Mesenchymal stem cell (in vitro differentiated cells and primary cell): ENCODE measurements at regions not wholly inside any gene's neighbourhood (a gene's known extent, or its start where the extent isn't known, plus 50 kb on each side); places are given as distances from the start of the nearest gene placed in this dataset.

ENCODE experiments used
- DNase-seq: peaks from one replicate; pipeline ENCODE4 v3.0.0-alpha.2; 2013
- H2AFZ ChIP-seq: one replicate; pipeline ENCODE4 v1.6.1; 2013; ENCODE audit warnings: low read depth, mild to moderate bottlenecking, control low read depth, inconsistent platforms, low read length, moderate library complexity
- H2AK5ac ChIP-seq: 2 replicates; pipeline ENCODE4 v1.6.1; 2013; ENCODE audit warnings: low read length, moderate library complexity, mild to moderate bottlenecking, inconsistent platforms; ENCODE audit not compliant: severe bottlenecking
- H2BK120ac ChIP-seq: one replicate; pipeline ENCODE4 v1.6.1; 2013; ENCODE audit warnings: low read depth, mild to moderate bottlenecking, inconsistent platforms, low read length, moderate library complexity
- H2BK12ac ChIP-seq, 2 experiments: one replicate each; pipeline ENCODE4 v1.6.1; 2013; ENCODE audit warnings: inconsistent platforms in 2 of 2, low read length in 2 of 2, mild to moderate bottlenecking in 2 of 2, moderate library complexity in 2 of 2, control low read depth in 1 of 2
- H2BK15ac ChIP-seq: one replicate; pipeline ENCODE4 v1.6.1; 2013; ENCODE audit warnings: mild to moderate bottlenecking, low read depth, inconsistent platforms; ENCODE audit not compliant: poor library complexity, severe bottlenecking
- H2BK5ac ChIP-seq: 2 replicates; pipeline ENCODE4 v1.6.1; 2013; ENCODE audit warnings: low read depth, mild to moderate bottlenecking, low read length, control low read depth, inconsistent platforms; ENCODE audit not compliant: poor library complexity, severe bottlenecking
- H3K14ac ChIP-seq, 2 experiments: one replicate each; pipeline ENCODE4 v1.6.1; 2013; ENCODE audit warnings: inconsistent platforms in 2 of 2, low read length in 2 of 2, control low read depth in 1 of 2, mild to moderate bottlenecking in 1 of 2, moderate library complexity in 1 of 2
- H3K18ac ChIP-seq, 2 experiments: one replicate each; pipeline ENCODE4 v1.6.1; 2013; ENCODE audit warnings: inconsistent platforms in 2 of 2, low read length in 2 of 2, control low read depth in 1 of 2, low read depth in 1 of 2, mild to moderate bottlenecking in 1 of 2
- H3K23ac ChIP-seq, 2 experiments: one replicate each; pipeline ENCODE4 v1.6.1; 2013; ENCODE audit warnings: inconsistent platforms in 2 of 2, low read length in 2 of 2, mild to moderate bottlenecking in 2 of 2, moderate library complexity in 2 of 2, control low read depth in 1 of 2
- H3K27ac ChIP-seq: 2 replicates; pipeline ENCODE4 v1.5.1; 2013; ENCODE audit warnings: mild to moderate bottlenecking, moderate library complexity, low read length, control low read depth, inconsistent platforms; ENCODE audit not compliant: poor library complexity, severe bottlenecking
- H3K27me3 ChIP-seq, 2 experiments: 2 replicates each; pipeline versions ENCODE4 v1.6.1 to v1.7.0; 2013; ENCODE audit warnings: low read length in 2 of 2, mild to moderate bottlenecking in 2 of 2, moderate library complexity in 2 of 2, control low read depth in 1 of 2, inconsistent platforms in 1 of 2; ENCODE audit not compliant: control insufficient read depth in 1 of 2, insufficient read depth in 1 of 2
- H3K36me3 ChIP-seq, 2 experiments: 2 replicates each; pipeline versions ENCODE4 v1.6.1 to v1.7.0; 2013; ENCODE audit warnings: low read length in 2 of 2, control low read depth in 1 of 2, inconsistent platforms in 1 of 2, low read depth in 1 of 2, mild to moderate bottlenecking in 1 of 2; ENCODE audit not compliant: insufficient read depth in 2 of 2, control insufficient read depth in 1 of 2
- H3K4ac ChIP-seq, 2 experiments: one replicate each; pipeline ENCODE4 v1.6.1; 2013; ENCODE audit warnings: inconsistent platforms in 2 of 2, low read length in 2 of 2, mild to moderate bottlenecking in 2 of 2, moderate library complexity in 2 of 2, control low read depth in 1 of 2, low read depth in 1 of 2
- H3K4me1 ChIP-seq: 2 replicates; pipeline ENCODE4 v1.6.1; 2013; ENCODE audit warnings: low read depth, low read length, control low read depth; ENCODE audit not compliant: control insufficient read depth, insufficient read depth
- H3K4me2 ChIP-seq: 2 replicates; pipeline ENCODE4 v1.6.1; 2013; ENCODE audit warnings: low read length, mild to moderate bottlenecking, inconsistent platforms; ENCODE audit not compliant: poor library complexity, severe bottlenecking
- H3K4me3 ChIP-seq, 2 experiments: 2 replicates each; pipeline versions ENCODE4 v1.5.1 to v1.7.0; 2013; ENCODE audit warnings: low read length in 2 of 2, mild to moderate bottlenecking in 2 of 2, control low read depth in 1 of 2, low read depth in 1 of 2; ENCODE audit not compliant: insufficient read depth in 1 of 2
- H3K79me1 ChIP-seq: replicated peaks from 2 replicates; pipeline ENCODE4 v1.6.1; 2013; ENCODE audit warnings: mild to moderate bottlenecking, control low read depth, low read length, inconsistent platforms; ENCODE audit not compliant: poor library complexity, severe bottlenecking
- H3K9ac ChIP-seq: 2 replicates; pipeline ENCODE4 v1.7.0; 2013; ENCODE audit warnings: mild to moderate bottlenecking, low read length, moderate library complexity
- H3K9me3 ChIP-seq: 2 replicates; pipeline ENCODE4 v1.7.0; 2013; ENCODE audit warnings: mild to moderate bottlenecking, low read length; ENCODE audit not compliant: control insufficient read depth
- H4K8ac ChIP-seq: one replicate; pipeline ENCODE4 v1.6.1; 2013; ENCODE audit warnings: inconsistent platforms, mild to moderate bottlenecking, low read length, moderate library complexity
- H4K91ac ChIP-seq: one replicate; pipeline ENCODE4 v1.6.1; 2013; ENCODE audit warnings: mild to moderate bottlenecking, low read length, inconsistent platforms
- WGBS: methylation state at CpG from one replicate; pipeline ENCODE4 v1.1.7; 2013; ENCODE audit warnings: mixed read lengths; 5-methylcytosine and 5-hydroxymethylcytosine counted together

- H3K4me2 ChIP-seq = no peak overlapping the region
- H3K4me3 ChIP-seq = no peak overlapping the region
- peaks cover 0 to 3% of the 10 kb centered on the region in 2 experiments for H3K27me3 ChIP-seq
- H3K4ac ChIP-seq = no peak overlapping the region
- H3K36me3 ChIP-seq = no peaks in the 10 kb centered on the region
- H3K14ac ChIP-seq = no peak overlapping the region
- no peak overlapping the region for H4K91ac ChIP-seq
- H2AK5ac ChIP-seq = no peak overlapping the region
- H3K27ac ChIP-seq = no peak overlapping the region
- no peak overlapping the region for H3K9ac ChIP-seq
- no peak for DNase-seq
- no peak overlapping the region for H3K18ac ChIP-seq
- no peaks in the 10 kb centered on the region for H3K4me1 ChIP-seq
- no peak overlapping the region for H2BK5ac ChIP-seq
- no peak overlapping the region for H2BK12ac ChIP-seq
- H3K9me3 ChIP-seq = peaks cover 14% of the 10 kb centered on the region
- no peak overlapping the region for H3K23ac ChIP-seq
- H4K8ac ChIP-seq = no peak overlapping the region
- no peak overlapping the region for H2AFZ ChIP-seq
- no peaks in the 10 kb centered on the region for H3K79me1 ChIP-seq
- no peak overlapping the region for H2BK120ac ChIP-seq
- H2BK15ac ChIP-seq = no peak overlapping the region
- 82% methylated on average over 1 of the region's 2 CpGs for WGBS
Measured at GRCh38 chrX:22396408-22396807, 123.7 kb downstream of the CBLL2 start.

GRCh38 chrX:22397566-22397965, 124.9 kb downstream of the CBLL2 start:
- Histone ChIP-seq H2AFZ (no peak overlapping the region), H2BK120ac (no peak overlapping the region)
- no CpG with 5 or more reads among the region's 1 CpG for WGBS

GRCh38 chrX:22399437-22400192, 126.9 kb downstream of the CBLL2 start:
- Histone ChIP-seq H3K27me3 (no peaks in the 10 kb centered on the region), H3K4me3 (no peak overlapping the region), H2BK120ac (no peak overlapping the region), H3K9ac (no peak overlapping the region), H2AFZ (no peak overlapping the region), H3K79me1 (no peaks in the 10 kb centered on the region), H3K4me2 (no peak overlapping the region), H2BK15ac (no peak overlapping the region), H2BK12ac (no peak overlapping the region), H3K27ac (no peak overlapping the region), H2AK5ac (no peak overlapping the region), H3K23ac (no peak overlapping the region), H3K36me3 (no peaks in the 10 kb centered on the region), H3K9me3 (peaks cover 14% of the 10 kb centered on the region), H4K91ac (no peak overlapping the region), H2BK5ac (no peak overlapping the region), H3K4ac (no peak overlapping the region), H3K18ac (no peak overlapping the region), H4K8ac (no peak overlapping the region), H3K14ac (no peak overlapping the region), H3K4me1 (no peaks in the 10 kb centered on the region)
- DNase-seq = peak; percentile 28
- 100% methylated on average over 1 of the region's 4 CpGs for WGBS

More at GRCh38 chrX:22397566-22397965, 124.9 kb downstream of the CBLL2 start:
- Histone ChIP-seq H3K9ac (no peak overlapping the region), H3K4me2 (no peak overlapping the region), H3K9me3 (peaks cover 14% of the 10 kb centered on the region), H2BK12ac (no peak overlapping the region), H3K23ac (no peak overlapping the region), H2AK5ac (no peak overlapping the region), H2BK15ac (no peak overlapping the region), H2BK5ac (no peak overlapping the region), H3K14ac (no peak overlapping the region), H4K91ac (no peak overlapping the region), H3K79me1 (no peaks in the 10 kb centered on the region), H3K27me3 (no peaks in the 10 kb centered on the region), H3K4me3 (no peak overlapping the region), H4K8ac (no peak overlapping the region), H3K36me3 (no peaks in the 10 kb centered on the region), H3K18ac (no peak overlapping the region), H3K4me1 (no peaks in the 10 kb centered on the region), H3K4ac (no peak overlapping the region), H3K27ac (no peak overlapping the region)
- no peak for DNase-seq

- Histone ChIP-seq H2BK12ac (no peak overlapping the region), H4K8ac (no peak overlapping the region), H3K36me3 (no peaks in the 10 kb centered on the region), H3K23ac (no peak overlapping the region), H3K9ac (no peak overlapping the region), H2BK5ac (no peak overlapping the region), H2BK15ac (no peak overlapping the region), H3K4me1 (no peaks in the 10 kb centered on the region), H3K4me3 (no peak overlapping the region), H3K27me3 (no peaks in the 10 kb centered on the region), H3K4ac (no peak overlapping the region), H2AFZ (no peak overlapping the region), H2AK5ac (no peak overlapping the region), H3K18ac (no peak overlapping the region), H3K9me3 (peaks cover 11% of the 10 kb centered on the region), H2BK120ac (no peak overlapping the region), H3K79me1 (no peaks in the 10 kb centered on the region), H3K27ac (no peak overlapping the region), H4K91ac (no peak overlapping the region), H3K14ac (no peak overlapping the region), H3K4me2 (no peak overlapping the region)
- 91% methylated on average over 3 of the region's 3 CpGs for WGBS
- no peak for DNase-seq
Measured at GRCh38 chrX:22404297-22404696, 131.6 kb downstream of the CBLL2 start.
